H1 (cell line): ENCODE measurements at regions not wholly inside any gene's neighbourhood (a gene's known extent, or its start where the extent isn't known, plus 50 kb on each side); places are given as distances from the start of the nearest gene placed in this dataset.

Experiments used
- BRCA1 ChIP-seq: IDR thresholded peaks from 2 replicates; pipeline ENCODE4 v1.6.1; 2012; ENCODE audit warnings: low read depth, low read length, improper control_type of control experiment
- FOSL1 ChIP-seq: IDR thresholded peaks from 2 replicates; pipeline ENCODE4 v1.6.1; 2011; ENCODE audit warnings: mild to moderate bottlenecking, low read depth, low read length, moderate library complexity; ENCODE audit not compliant: insufficient read depth
- RXRA ChIP-seq: IDR thresholded peaks from 2 replicates; pipeline ENCODE4 v1.6.1; 2011; ENCODE audit warnings: low read depth, mild to moderate bottlenecking, low read length, moderate library complexity; ENCODE audit not compliant: insufficient read depth
- TF ChIP-seq, protein P1 (sequence below): IDR thresholded peaks from 2 replicates; pipeline ENCODE4 v1.6.1; 2012; ENCODE audit warnings: low read length, inconsistent platforms

GRCh38 chrX:26352891-26353430 lies 137.0 kb downstream of the MAGEB5 start (continued):
- TF ChIP-seq, protein P1, sequence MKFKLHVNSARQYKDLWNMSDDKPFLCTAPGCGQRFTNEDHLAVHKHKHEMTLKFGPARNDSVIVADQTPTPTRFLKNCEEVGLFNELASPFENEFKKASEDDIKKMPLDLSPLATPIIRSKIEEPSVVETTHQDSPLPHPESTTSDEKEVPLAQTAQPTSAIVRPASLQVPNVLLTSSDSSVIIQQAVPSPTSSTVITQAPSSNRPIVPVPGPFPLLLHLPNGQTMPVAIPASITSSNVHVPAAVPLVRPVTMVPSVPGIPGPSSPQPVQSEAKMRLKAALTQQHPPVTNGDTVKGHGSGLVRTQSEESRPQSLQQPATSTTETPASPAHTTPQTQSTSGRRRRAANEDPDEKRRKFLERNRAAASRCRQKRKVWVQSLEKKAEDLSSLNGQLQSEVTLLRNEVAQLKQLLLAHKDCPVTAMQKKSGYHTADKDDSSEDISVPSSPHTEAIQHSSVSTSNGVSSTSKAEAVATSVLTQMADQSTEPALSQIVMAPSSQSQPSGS, result no peak
- no peak for TF ChIP-seq RXRA
- no peak for TF ChIP-seq BRCA1
- no peak for TF ChIP-seq FOSL1
